K562 (cell line): ENCODE measurements at regions not wholly inside any gene's neighbourhood (a gene's known extent, or its start where the extent isn't known, plus 50 kb on each side); places are given as distances from the start of the nearest gene placed in this dataset.

ENCODE experiments used
- ATAC-seq: fragments of 200-7000 bp; cut with Tn5 transposase; 3 replicates; pipeline ENCODE4 v1.9.1; 2020; ENCODE audit warnings: moderate library complexity
- BruUV-seq: library from RNA; stranded (reverse); fragments of 400-500 nt; replicated peaks from 2 replicates; lab custom pipeline; 2021; lab: Mats Ljungman, UMichigan
- CTCF ChIA-PET: fragments of 300-600 bp; formaldehyde crosslinking; extraction: SDS; loops from one replicate; lab custom pipeline; 2021; ENCODE audit warnings: low intra/inter-chr PET ratio; lab: Yijun Ruan, JAX
- POLR2A ChIA-PET: fragments of 300-600, 350-650 bp; sonication (Branson Sonifier 250); formaldehyde crosslinking; extraction: SDS; loops from one replicate; lab custom pipeline; 2021; ENCODE audit warnings: antibody characterized with exemption, inconsistent platforms; lab: Yijun Ruan, JAX
- DNase-seq, 4 experiments: peaks; one replicate each; pipeline versions ENCODE4 v3.0.0 to v3.0.0-alpha.2; 2011 to 2018; ENCODE audit warnings: low spot score in 3 of 4, mixed read lengths in 3 of 4; ENCODE audit errors: extremely low read depth in 1 of 4
- FAIRE-seq: peaks from 2 replicates; lab custom pipeline; 2011; peaks lifted over from hg19 to GRCh38; lab: Jason Lieb, UNC
- H2AFZ ChIP-seq: 2 replicates; pipeline ENCODE4 v1.6.0; 2011; ENCODE audit warnings: low read depth, low read length, control low read depth, inconsistent platforms
- H3K27ac ChIP-seq: fragments of 200-600 bp; 3 replicates; pipeline ENCODE4 v1.8.0; 2011; ENCODE audit warnings: low read depth, mild to moderate bottlenecking, control low read depth, inconsistent platforms, low read length, moderate library complexity, mixed read lengths; ENCODE audit errors: extremely low read depth
- H3K27me3 ChIP-seq, 2 experiments: fragments of 300-600 bp in 1 of 2; 2 replicates in 1 of 2; 3 replicates in 1 of 2; pipeline versions ENCODE4 v1.6.0 to v1.8.0; 2011; ENCODE audit warnings: inconsistent platforms in 2 of 2, low read length in 2 of 2, mild to moderate bottlenecking in 1 of 2, mixed read lengths in 1 of 2, moderate library complexity in 1 of 2; ENCODE audit not compliant: control insufficient read depth in 2 of 2, insufficient read depth in 2 of 2
- H3K36me3 ChIP-seq: fragments of 300-600 bp; 3 replicates; pipeline ENCODE4 v1.8.0; 2011; ENCODE audit warnings: mild to moderate bottlenecking, low read length, inconsistent platforms; ENCODE audit not compliant: control insufficient read depth, insufficient read depth
- H3K4me1 ChIP-seq, 2 experiments: fragments of 200-600 bp in 1 of 2; replicated peaks in 1 of 2; 2 replicates in 1 of 2; 3 replicates in 1 of 2; pipeline versions ENCODE4 v1.5.1 to v1.8.0; 2011; ENCODE audit warnings: inconsistent platforms in 2 of 2, low read length in 2 of 2, mild to moderate bottlenecking in 1 of 2, mixed read lengths in 1 of 2, moderate library complexity in 1 of 2; ENCODE audit not compliant: control insufficient read depth in 2 of 2, insufficient read depth in 2 of 2
- H3K4me2 ChIP-seq: 2 replicates; pipeline ENCODE4 v1.6.1; 2011; ENCODE audit warnings: low read length, control low read depth, inconsistent platforms, mixed read lengths; ENCODE audit not compliant: insufficient read depth
- H3K4me3 ChIP-seq: fragments of 200-600 bp; sonication (generic), shearing (Covaris generic); 2 replicates; pipeline ENCODE4 v1.5.1; 2016; ENCODE audit warnings: control low read depth, inconsistent platforms
- H3K79me2 ChIP-seq: fragments of 200-600 bp; 3 replicates; pipeline ENCODE4 v1.8.0; 2011; ENCODE audit warnings: low read length, inconsistent platforms; ENCODE audit not compliant: control insufficient read depth, insufficient read depth
- H3K9ac ChIP-seq, 2 experiments: 2 replicates each; pipeline versions ENCODE4 v1.6.0 to v1.6.1; 2011; ENCODE audit warnings: low read depth in 2 of 2, low read length in 2 of 2, control low read depth in 1 of 2, inconsistent platforms in 1 of 2, mild to moderate bottlenecking in 1 of 2, mixed read lengths in 1 of 2; ENCODE audit not compliant: insufficient read depth in 1 of 2
- H3K9me1 ChIP-seq: one replicate; pipeline ENCODE4 v1.6.0; 2011; ENCODE audit warnings: inconsistent platforms, mild to moderate bottlenecking, low read length, moderate library complexity; ENCODE audit not compliant: control insufficient read depth, insufficient read depth
- H3K9me3 ChIP-seq: replicated peaks from 2 replicates; pipeline ENCODE4 v1.5.1; 2011; ENCODE audit warnings: low read depth, low read length, inconsistent platforms; ENCODE audit not compliant: control insufficient read depth, insufficient read depth
- H4K20me1 ChIP-seq: replicated peaks from 2 replicates; pipeline ENCODE4 v1.6.1; 2011; ENCODE audit warnings: low read length, inconsistent platforms, mixed read lengths; ENCODE audit not compliant: control insufficient read depth, insufficient read depth
- CREB5 ChIP-seq: fragments of 250-450 bp; sonication (Bioruptor Pico); IDR thresholded peaks from 2 replicates; pipeline ENCODE4 v1.5.0; 2020; ENCODE audit warnings: mild to moderate bottlenecking
- CXXC5 ChIP-seq: fragments of 250-450 bp; sonication (Bioruptor Pico); IDR thresholded peaks from 2 replicates; pipeline ENCODE4 v1.8.0; 2022; ENCODE audit warnings: inconsistent platforms, mild to moderate bottlenecking, moderate library complexity
- EGR1 ChIP-seq: fragments of 450-650 bp; conservative IDR thresholded peaks from 2 replicates; pipeline ENCODE4 v1.6.1; 2017; ENCODE audit warnings: mild to moderate bottlenecking
- FIP1L1 ChIP-seq: fragments of 200-400 bp; formaldehyde crosslinking; IDR thresholded peaks from 2 replicates; pipeline ENCODE4 v1.6.1; 2018; ENCODE audit warnings: mild to moderate bottlenecking, low read depth, low read length; ENCODE audit not compliant: poor library complexity, severe bottlenecking
- JUNB ChIP-seq: fragments of 450-650 bp; formaldehyde crosslinking; conservative IDR thresholded peaks from 2 replicates; pipeline ENCODE4 v1.4.0; 2020; ENCODE audit warnings: mild to moderate bottlenecking
- TEAD1 ChIP-seq, 2 experiments: fragments of 450-650 bp in 1 of 2; sonication (generic) in 1 of 2; formaldehyde crosslinking; IDR thresholded peaks; 2 replicates each; pipeline versions ENCODE4 v1.4.0 to v1.8.0; 2020 to 2022; ENCODE audit warnings: mild to moderate bottlenecking in 2 of 2, missing genetic modification reagents in 1 of 2
- U2AF1 ChIP-seq: fragments of 200-400 bp; formaldehyde crosslinking; optimal IDR thresholded peaks from 2 replicates; pipeline ENCODE3; 2017; ENCODE audit warnings: mild to moderate bottlenecking, low read depth, low read length, moderate library complexity
- WGBS: fragments of 100-300 bp; shearing (Covaris generic); methylation state at CpG from one replicate; pipeline ENCODE4 v1.1.6; 2016; ENCODE audit warnings: low coverage, mixed read lengths; ENCODE audit not compliant: insufficient coverage; ENCODE audit errors: missing lambda C conversion rate; 5-methylcytosine and 5-hydroxymethylcytosine counted together
- in situ Hi-C: fragments of 300-500 bp; cut with MboI; formaldehyde crosslinking; loops from 4 replicates; pipeline ENCODE4 v1.15.0; 2018; ENCODE audit warnings: inconsistent platforms, mixed read lengths
- intact Hi-C: fragments of 100-400 bp; cut with micrococcal nuclease; formaldehyde crosslinking; loops from 2 replicates; pipeline ENCODE4 v1.14.2; 2022
- TF ChIP-seq, protein P1 (sequence below): fragments of 450-650 bp; formaldehyde crosslinking; IDR thresholded peaks from 2 replicates; pipeline ENCODE4 v1.4.0; 2020; ENCODE audit warnings: mild to moderate bottlenecking, moderate library complexity

- no peak for FAIRE-seq
- H3K4me2 ChIP-seq: no peak overlapping the region
- no TSS peak for BruUV-seq
- no peak overlapping the region for H3K9ac ChIP-seq
- DNase-seq: no peak
- in situ Hi-C loops: no loop called here
- H3K36me3 ChIP-seq: no peaks in the 10 kb centered on the region
- H3K4me3 ChIP-seq: no peak overlapping the region
- no peaks in the 10 kb centered on the region for H3K9me3 ChIP-seq
- ATAC-seq: no peak
- 0 out of 5 replicates have a peak, but pooled peaks cover 0 to under 1% of the 10 kb centered on the region in 2 experiments for H3K4me1 ChIP-seq
- H4K20me1 ChIP-seq: no peaks in the 10 kb centered on the region
- H3K79me2 ChIP-seq: no peaks in the 10 kb centered on the region
- CTCF ChIA-PET: no interaction called here
- no peak overlapping the region for H2AFZ ChIP-seq
- POLR2A ChIA-PET: no interaction called here
- peaks cover 4 to 36% of the 10 kb centered on the region in 2 experiments; a peak in 3 of 5 replicates for H3K27me3 ChIP-seq
- intact Hi-C loops: no loop called here
- TF ChIP-seq, protein P1, sequence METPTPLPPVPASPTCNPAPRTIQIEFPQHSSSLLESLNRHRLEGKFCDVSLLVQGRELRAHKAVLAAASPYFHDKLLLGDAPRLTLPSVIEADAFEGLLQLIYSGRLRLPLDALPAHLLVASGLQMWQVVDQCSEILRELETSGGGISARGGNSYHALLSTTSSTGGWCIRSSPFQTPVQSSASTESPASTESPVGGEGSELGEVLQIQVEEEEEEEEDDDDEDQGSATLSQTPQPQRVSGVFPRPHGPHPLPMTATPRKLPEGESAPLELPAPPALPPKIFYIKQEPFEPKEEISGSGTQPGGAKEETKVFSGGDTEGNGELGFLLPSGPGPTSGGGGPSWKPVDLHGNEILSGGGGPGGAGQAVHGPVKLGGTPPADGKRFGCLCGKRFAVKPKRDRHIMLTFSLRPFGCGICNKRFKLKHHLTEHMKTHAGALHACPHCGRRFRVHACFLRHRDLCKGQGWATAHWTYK (CRISPR knock-in tag): no peak
- no peak for TF ChIP-seq CREB5
- no peak for TF ChIP-seq EGR1
- TF ChIP-seq CXXC5 (CRISPR knock-in tag): no peak
- TF ChIP-seq FIP1L1: no peak
- no peak for TF ChIP-seq TEAD1 (CRISPR knock-in tag; IDR thresholded peaks at IDR 0.05)
- no peak for TF ChIP-seq JUNB (CRISPR knock-in tag)
- TF ChIP-seq U2AF1: no peak
- H3K9me1 ChIP-seq: no peaks in the 10 kb centered on the region
- H3K27ac ChIP-seq: no peak overlapping the region
- WGBS: 0% methylated on average over 4 of the region's 4 CpGs
Observed at GRCh38 chr20:56868746-56869145, 239.6 kb downstream of the TFAP2C start.
